Neural cell (in vitro differentiated cells): ENCODE measurements at regions not wholly inside any gene's neighbourhood (a gene's known extent, or its start where the extent isn't known, plus 50 kb on each side); places are given as distances from the start of the nearest gene placed in this dataset.

Experiments
- H2AFZ ChIP-seq: fragments of 200-600, 300-800 bp; sonication (generic), shearing (Covaris generic); 2 replicates; pipeline ENCODE4 v1.6.0; 2014; ENCODE audit warnings: low read depth, mild to moderate bottlenecking, antibody characterized with exemption, low read length, moderate library complexity
- H3F3A ChIP-seq: fragments of 200-600 bp; shearing (Covaris generic); 2 replicates; pipeline ENCODE4 v1.6.1; 2016; ENCODE audit warnings: mild to moderate bottlenecking, moderate library complexity, mixed read lengths, antibody characterized with exemption, low read length; ENCODE audit not compliant: insufficient read depth, poor library complexity, severe bottlenecking
- H3K27ac ChIP-seq: fragments of 200-600, 300-800 bp; sonication (generic), shearing (Covaris generic); 2 replicates; pipeline ENCODE4 v1.5.1; 2014; ENCODE audit warnings: mild to moderate bottlenecking, low read length, moderate library complexity
- H3K27me3 ChIP-seq: fragments of 300-800, 200-600 bp; sonication (generic), shearing (Covaris generic); 2 replicates; pipeline ENCODE4 v1.6.0; 2014; ENCODE audit warnings: mild to moderate bottlenecking, low read depth, low read length, moderate library complexity; ENCODE audit not compliant: insufficient read depth
- H3K36me3 ChIP-seq: fragments of 300-800, 200-600 bp; sonication (generic), shearing (Covaris generic); 2 replicates; pipeline ENCODE4 v1.5.1; 2014; ENCODE audit warnings: mild to moderate bottlenecking, antibody characterized with exemption, low read length, moderate library complexity; ENCODE audit not compliant: insufficient read depth
- H3K4me2 ChIP-seq: fragments of 300-800, 200-600 bp; sonication (generic), shearing (Covaris generic); 2 replicates; pipeline ENCODE4 v1.6.0; 2014; ENCODE audit warnings: mild to moderate bottlenecking, low read length
- H3K4me3 ChIP-seq: fragments of 300-800, 200-600 bp; sonication (generic), shearing (Covaris generic); 2 replicates; pipeline ENCODE4 v1.5.1; 2014; ENCODE audit warnings: mild to moderate bottlenecking, low read length, moderate library complexity
- H3K79me2 ChIP-seq: fragments of 200-600 bp; shearing (Covaris generic); replicated peaks from 2 replicates; pipeline ENCODE4 v1.6.0; 2014; ENCODE audit warnings: mild to moderate bottlenecking, low read length, moderate library complexity; ENCODE audit not compliant: insufficient read depth
- H3K9ac ChIP-seq: fragments of 300-800, 200-600 bp; sonication (generic), shearing (Covaris generic); 2 replicates; pipeline ENCODE4 v1.6.1; 2016; ENCODE audit warnings: mild to moderate bottlenecking, low read length, mixed read lengths
- H3K9me2 ChIP-seq: fragments of 200-600 bp; shearing (Covaris generic); 2 replicates; pipeline ENCODE4 v1.6.1; 2016; ENCODE audit warnings: mild to moderate bottlenecking, low read length, mixed read lengths; ENCODE audit not compliant: insufficient read depth
- H3K9me3 ChIP-seq: fragments of 200-600, 300-800 bp; sonication (generic), shearing (Covaris generic); 2 replicates; pipeline ENCODE4 v1.6.1; 2016; ENCODE audit warnings: mild to moderate bottlenecking, mixed run types, low read length, moderate library complexity, mixed read lengths
- H4K20me1 ChIP-seq: fragments of 200-600 bp; shearing (Covaris generic); 2 replicates; pipeline ENCODE4 v1.6.1; 2016; ENCODE audit warnings: mild to moderate bottlenecking, mixed run types; ENCODE audit not compliant: insufficient read depth
- CTCF ChIP-seq: fragments of 450-650 bp; IDR thresholded peaks from 2 replicates; pipeline ENCODE4 v1.5.1; 2014; ENCODE audit warnings: antibody characterized with exemption, mild to moderate bottlenecking, moderate library complexity; ENCODE audit not compliant: poor library complexity, severe bottlenecking
- EP300 ChIP-seq: fragments of 450-650 bp; conservative IDR thresholded peaks from 2 replicates; pipeline ENCODE4 v1.6.1; 2014; ENCODE audit warnings: antibody characterized with exemption, mild to moderate bottlenecking, moderate library complexity; ENCODE audit not compliant: poor library complexity, severe bottlenecking
- EZH2 ChIP-seq: fragments of 200-600, 300-800 bp; shearing (Covaris generic), sonication (generic); IDR thresholded peaks from 2 replicates; pipeline ENCODE4 v1.6.1; 2014; ENCODE audit warnings: antibody characterized with exemption, low read length, borderline replicate concordance, mild to moderate bottlenecking; ENCODE audit not compliant: insufficient read depth, poor library complexity, severe bottlenecking
- MXI1 ChIP-seq: fragments of 450-650 bp; conservative IDR thresholded peaks from 2 replicates; pipeline ENCODE4 v1.6.1; 2014; ENCODE audit warnings: antibody characterized with exemption, mild to moderate bottlenecking; ENCODE audit not compliant: poor library complexity, severe bottlenecking
- POLR2AphosphoS5 ChIP-seq: IDR thresholded peaks from 2 replicates; pipeline ENCODE4 v1.6.1; 2012
- RAD21 ChIP-seq: fragments of 450-650 bp; conservative IDR thresholded peaks from 2 replicates; pipeline ENCODE4 v1.6.1; 2014; ENCODE audit warnings: antibody characterized with exemption, mild to moderate bottlenecking, moderate library complexity
- REST ChIP-seq: IDR thresholded peaks from 2 replicates; pipeline ENCODE4 v1.6.1; 2012; ENCODE audit warnings: borderline replicate concordance
- SMC3 ChIP-seq: fragments of 450-650 bp; conservative IDR thresholded peaks from 2 replicates; pipeline ENCODE4 v1.6.1; 2014; ENCODE audit warnings: antibody characterized with exemption, mild to moderate bottlenecking, moderate library complexity; ENCODE audit not compliant: poor library complexity
- TAF1 ChIP-seq: IDR thresholded peaks from 2 replicates; pipeline ENCODE4 v1.6.1; 2012; ENCODE audit warnings: low read depth

GRCh38 chr15:69898243-69898642 is 199.5 kb downstream of the TLE3 start:
- TF ChIP-seq RAD21 (no peak), EZH2 (no peak), MXI1 (no peak), TAF1 (no peak), EP300 (no peak), CTCF (no peak), POLR2AphosphoS5 (no peak), SMC3 (no peak), REST (no peak)
- Histone ChIP-seq H3K9me3 (no peaks in the 10 kb centered on the region), H4K20me1 (no peaks in the 10 kb centered on the region), H3K4me2 (no peak overlapping the region), H3K9me2 (no peaks in the 10 kb centered on the region), H3K27me3 (no peaks in the 10 kb centered on the region), H2AFZ (no peak overlapping the region), H3K79me2 (no peaks in the 10 kb centered on the region), H3F3A (no peaks in the 10 kb centered on the region), H3K4me3 (no peak overlapping the region), H3K36me3 (no peaks in the 10 kb centered on the region), H3K9ac (no peak overlapping the region), H3K27ac (no peak overlapping the region)

GRCh38 chr15:69902414-69903062 is 195.2 kb downstream of the TLE3 start:
- Histone ChIP-seq H3K9me2 (no peaks in the 10 kb centered on the region), H3K27me3 (no peaks in the 10 kb centered on the region), H3F3A (no peaks in the 10 kb centered on the region), H3K9ac (no peak overlapping the region), H3K79me2 (no peaks in the 10 kb centered on the region), H3K4me2 (no peak overlapping the region), H3K4me3 (no peak overlapping the region), H3K9me3 (no peaks in the 10 kb centered on the region), H3K27ac (no peak overlapping the region), H3K36me3 (no peaks in the 10 kb centered on the region), H2AFZ (no peak overlapping the region), H4K20me1 (no peaks in the 10 kb centered on the region)
- no peak for TF ChIP-seq EP300
- no peak for TF ChIP-seq EZH2
- TF ChIP-seq POLR2AphosphoS5 = no peak
- no peak for TF ChIP-seq TAF1
- TF ChIP-seq RAD21 = no peak
- no peak for TF ChIP-seq SMC3
- no peak for TF ChIP-seq REST
- no peak for TF ChIP-seq CTCF
- TF ChIP-seq MXI1 = no peak
